ENCODE measurements at regions not wholly inside any gene's neighbourhood (a gene's known extent, or its start where the extent isn't known, plus 50 kb on each side); places are given as distances from the start of the nearest gene placed in this dataset.
"Not testable (repeated sequence)": the region's sequence is repeated elsewhere in the genome, so short reads cannot be mapped to it uniquely, and the experiment has no call there.

- no peak for DNase-seq
Measured at GRCh38 chr7:92968502-92968901, 132.1 kb upstream of the CDK6 start.

DNA sequence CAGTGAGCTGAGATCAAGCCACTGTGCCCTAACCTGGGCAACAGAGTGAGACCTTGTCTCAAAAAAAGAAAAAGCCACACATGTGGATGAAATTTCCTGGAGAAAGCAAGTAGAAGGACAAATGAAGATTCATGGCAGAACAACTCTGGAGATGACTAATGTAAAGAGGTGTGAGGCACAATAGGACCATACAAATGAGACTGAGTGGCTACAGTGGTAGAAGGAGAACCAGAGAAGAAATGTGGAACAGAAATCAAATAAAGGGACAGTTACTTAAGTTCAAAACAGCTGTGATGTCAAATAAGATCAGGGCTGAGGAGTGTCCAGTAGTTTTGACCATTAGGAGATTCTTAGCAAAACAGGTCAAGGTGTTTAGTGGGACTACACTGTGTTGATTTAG, 130.9 kb upstream of the CDK6 start:
- DNase-seq, result no peak

GRCh38 chr7:92964141-92964540, 127.8 kb upstream of the CDK6 start:
- DNase-seq, result no peak

DNA sequence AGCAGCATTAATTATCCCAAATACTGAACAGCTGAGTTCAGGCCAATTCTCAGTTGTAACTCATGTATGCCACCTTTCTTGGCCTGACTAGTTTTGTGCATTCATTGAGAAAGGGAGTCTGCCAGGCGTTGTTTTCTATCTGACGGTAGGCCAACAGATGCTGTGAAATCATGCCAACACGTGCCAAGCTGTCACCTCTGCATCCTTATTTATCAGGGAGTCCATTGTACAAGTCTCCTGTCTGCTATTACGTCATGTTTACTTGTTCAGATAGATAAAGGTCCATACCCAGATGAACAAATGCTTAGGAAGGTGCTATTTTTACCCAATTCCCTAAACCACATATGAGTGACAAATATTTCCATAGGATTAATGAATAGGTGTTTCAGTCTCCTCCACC, 127.2 kb upstream of the CDK6 start:
- DNase-seq, result no peak

- DNase-seq, result no peak
Measured at GRCh38 chr7:92961961-92962360, 125.6 kb upstream of the CDK6 start.

- no peak for DNase-seq
Measured at GRCh38 chr7:92956575-92956974, 120.2 kb upstream of the CDK6 start.

- no peak for DNase-seq
Measured at GRCh38 chr7:92955081-92955480, 118.7 kb upstream of the CDK6 start.

- no peak for DNase-seq
Measured at GRCh38 chr7:92953657-92954056, 117.3 kb upstream of the CDK6 start.

DNA sequence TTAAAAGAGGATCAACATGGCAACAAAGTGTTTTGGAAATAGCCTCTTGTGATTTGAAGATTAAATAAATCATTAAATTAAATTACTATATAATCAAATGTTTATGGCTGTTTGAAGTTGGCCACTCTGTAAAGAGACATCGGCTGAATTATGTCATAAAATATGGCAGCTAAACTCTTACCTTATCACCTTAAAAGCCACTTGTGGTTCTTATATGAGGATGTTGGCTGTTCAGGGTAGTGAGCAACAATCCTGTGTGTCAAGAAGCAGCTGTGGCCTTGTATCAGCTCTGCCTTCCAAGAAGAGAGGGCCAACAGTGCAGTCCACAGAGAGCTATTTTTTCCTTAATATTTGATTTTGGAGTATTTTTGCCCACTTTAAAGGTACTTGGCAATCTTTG, 113.4 kb upstream of the CDK6 start:
- DNase-seq, result no peak

GRCh38 chr7:92945840-92946239, 109.5 kb upstream of the CDK6 start:
- no peak for DNase-seq

- no peak for DNase-seq
Measured at GRCh38 chr7:92944633-92945032, 108.3 kb upstream of the CDK6 start.

DNA sequence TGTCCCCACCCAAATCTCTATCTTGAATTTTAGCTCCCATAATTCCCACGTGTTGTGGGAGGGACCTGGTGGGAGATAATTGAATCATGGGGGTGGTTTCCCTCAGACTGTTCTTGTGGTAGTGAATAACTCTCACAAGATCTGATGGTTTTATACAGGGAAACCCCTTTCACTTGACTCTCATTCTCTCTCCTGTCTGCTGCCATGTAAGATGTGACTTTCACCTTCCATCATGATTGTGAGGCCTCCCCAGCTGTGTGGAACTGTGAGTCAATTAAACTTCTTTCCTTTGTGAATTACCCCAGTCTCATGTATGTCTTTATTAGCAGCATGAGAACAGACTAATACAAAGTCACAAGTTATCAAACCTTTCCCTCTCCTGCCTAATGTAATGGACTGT, 106.3 kb upstream of the CDK6 start:
- not testable (repeated sequence) for DNase-seq

DNA sequence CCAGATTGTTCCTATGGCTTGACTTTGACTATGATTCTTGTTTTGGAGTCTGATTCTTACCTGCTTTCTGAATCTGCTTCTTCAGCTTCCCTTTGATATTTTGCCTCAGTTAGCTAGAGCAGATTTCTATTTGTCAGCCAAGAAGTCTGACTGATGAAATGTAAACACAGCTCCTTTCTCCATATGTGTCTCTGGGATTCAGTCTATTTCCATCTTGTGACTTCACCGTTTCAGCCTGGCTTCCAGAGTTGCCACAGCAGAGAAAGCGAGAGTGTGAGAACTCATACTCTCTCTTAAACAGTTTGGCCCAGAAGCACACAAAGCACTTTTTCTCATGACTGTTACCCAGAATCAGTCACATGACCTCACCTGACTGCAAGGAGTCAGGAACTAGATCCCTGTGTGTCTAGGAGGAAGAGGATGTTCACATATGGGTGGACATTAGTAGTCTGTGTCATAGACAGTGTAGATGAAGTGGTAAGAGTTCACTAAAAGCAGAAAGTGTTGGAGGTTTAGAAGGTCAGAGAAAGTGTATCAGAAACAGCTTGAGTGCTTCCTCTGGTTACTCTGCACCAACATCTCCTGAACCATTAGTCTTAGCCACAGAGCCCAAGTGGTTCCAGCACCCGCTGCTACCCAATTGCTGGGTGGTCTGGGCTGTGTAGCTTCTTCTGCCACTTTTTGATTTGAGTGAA, 103.4 kb upstream of the CDK6 start:
- DNase-seq, result no peak

DNA sequence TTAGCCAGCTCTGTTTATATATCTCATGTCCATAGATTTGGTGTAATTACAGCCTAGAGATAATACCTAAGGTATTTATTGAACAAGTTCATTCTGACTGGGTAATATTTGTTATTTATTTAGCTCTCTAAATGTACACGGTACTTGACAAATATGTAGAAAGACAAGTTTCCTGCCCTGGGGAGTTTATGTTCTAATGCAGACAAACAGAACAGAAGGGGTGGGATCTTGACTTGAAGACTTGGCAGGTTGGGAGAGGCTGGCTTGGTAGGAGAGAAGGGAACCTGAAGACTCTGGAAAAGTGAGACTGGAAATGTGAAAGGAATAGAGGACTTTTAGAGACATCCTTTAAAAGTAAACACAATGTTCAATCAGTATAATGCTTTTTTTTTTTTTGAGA, 97.7 kb upstream of the CDK6 start:
- no peak for DNase-seq

- no peak for DNase-seq
Measured at GRCh38 chr7:92932450-92932849, 96.1 kb upstream of the CDK6 start.

DNA sequence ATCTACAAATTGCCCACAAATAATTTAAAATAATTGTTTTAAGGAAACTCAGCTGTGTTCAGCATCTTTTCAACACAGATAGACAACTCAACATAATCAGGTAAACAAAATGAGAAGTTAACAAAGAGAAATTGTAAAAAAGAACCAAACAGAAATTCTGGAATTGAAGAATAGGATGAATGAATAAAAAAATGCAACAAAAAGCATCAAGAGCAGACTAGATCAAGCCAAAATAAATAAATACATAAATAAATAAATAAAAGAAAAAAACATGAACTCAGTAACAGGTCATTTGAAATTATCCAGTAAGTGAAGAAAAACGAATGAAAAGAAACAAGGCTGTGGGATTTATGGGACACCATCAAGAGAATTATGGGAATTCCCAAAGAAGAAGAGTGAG, 94.0 kb upstream of the CDK6 start:
- no peak for DNase-seq

DNA sequence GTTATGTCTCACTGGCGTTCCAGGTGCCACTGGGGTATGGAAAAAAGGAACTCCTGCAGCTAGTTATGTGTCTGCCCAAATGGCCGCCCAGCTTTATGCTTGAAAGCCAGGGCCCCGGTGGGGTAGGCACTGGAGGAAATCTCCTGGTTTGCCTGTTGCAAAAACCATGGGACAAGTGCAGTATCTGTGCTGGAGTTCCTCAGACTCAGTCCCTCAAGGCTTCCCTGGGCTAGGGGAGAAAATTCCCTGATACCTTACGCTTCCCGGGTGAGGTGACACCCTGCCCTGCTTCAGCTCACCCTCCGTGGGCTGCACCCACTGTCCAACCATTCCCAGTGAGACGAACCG, 90.3 kb upstream of the CDK6 start:
- no peak for DNase-seq

DNA sequence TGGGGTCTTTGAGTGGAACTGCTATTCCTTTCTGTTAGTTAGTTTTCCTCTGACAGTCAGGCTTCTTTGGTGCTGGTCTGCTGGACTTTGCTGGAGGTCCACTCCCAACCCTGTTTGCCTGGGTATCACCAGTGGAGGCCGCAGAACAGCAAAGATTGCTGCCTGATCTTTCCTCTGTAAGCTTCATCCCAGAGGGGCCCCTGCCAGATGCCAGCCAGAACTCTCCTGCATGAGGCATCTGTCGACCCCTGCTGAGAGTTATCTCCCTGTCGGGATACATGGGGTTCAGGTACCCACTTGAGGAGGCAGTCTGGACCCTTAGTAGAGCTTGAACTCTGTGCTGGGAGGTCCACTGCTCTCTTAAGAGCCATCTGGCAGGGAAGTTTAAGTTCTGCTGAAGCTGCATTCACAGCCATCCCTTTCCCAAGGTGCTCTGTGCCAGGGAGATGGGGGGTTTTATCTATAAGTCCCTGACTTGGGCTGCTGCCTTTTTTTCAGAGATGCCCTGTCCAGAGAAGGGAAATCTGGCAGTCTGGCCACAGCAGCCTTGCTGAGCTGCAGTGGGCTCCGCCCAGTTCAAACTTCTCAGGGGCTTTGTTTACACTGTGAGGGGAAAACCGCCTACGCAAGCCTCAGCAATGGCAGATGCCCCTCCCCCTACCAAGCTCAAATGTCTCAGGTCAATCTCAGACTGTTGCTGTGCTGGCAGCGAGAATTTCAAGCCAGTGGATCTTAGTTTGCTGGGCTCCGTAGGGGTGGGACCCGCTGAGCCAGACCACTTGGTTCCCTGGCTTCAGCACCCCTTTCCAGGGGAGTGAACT, 89.7 kb upstream of the CDK6 start:
- DNase-seq, result no peak

DNA sequence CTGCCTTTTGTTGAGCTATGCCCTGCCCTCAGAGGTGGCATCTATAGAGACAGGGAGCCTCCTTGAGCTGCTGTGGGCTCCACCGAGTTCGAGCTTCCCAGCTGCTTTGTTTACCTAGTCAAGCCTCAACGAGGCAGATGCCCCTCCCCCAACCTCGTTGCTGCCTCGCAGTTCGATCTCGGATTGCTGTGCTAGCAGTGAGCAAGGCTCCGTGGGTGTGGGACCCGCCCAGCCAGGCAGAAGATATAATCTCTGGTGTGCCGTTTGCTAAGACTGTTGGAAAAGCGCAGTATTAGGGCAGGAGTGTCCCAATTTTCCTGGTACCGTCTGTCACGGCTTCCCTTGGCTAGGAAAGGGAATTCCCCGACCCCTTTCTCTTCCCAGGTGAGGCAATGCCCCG, 88.4 kb upstream of the CDK6 start:
- DNase-seq, result no peak

- DNase-seq, result no peak
Measured at GRCh38 chr7:92917230-92917629, 80.9 kb upstream of the CDK6 start.

GRCh38 chr7:92916770-92917224, 80.4 kb upstream of the CDK6 start:
- no peak for DNase-seq

DNA sequence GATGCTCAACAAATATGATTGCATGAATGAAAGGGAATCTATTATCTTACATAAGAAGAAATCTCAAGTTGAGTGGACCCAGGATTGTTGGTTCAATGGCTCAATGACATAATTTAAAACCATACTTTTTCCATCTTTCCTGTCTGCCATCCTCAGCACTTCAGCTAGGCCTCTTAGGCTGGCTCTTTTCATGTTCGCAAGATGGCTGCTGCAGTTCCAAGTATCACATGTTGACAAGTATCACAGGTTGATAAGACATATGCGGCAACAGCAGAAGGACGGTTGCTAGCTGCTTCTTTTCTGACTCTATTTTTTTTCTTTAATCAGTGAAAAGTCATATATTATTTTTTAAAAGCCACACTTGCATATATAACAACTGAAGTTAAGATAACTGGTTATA, 79.0 kb upstream of the CDK6 start:
- no peak for DNase-seq

GRCh38 chr7:92914645-92915044, 78.3 kb upstream of the CDK6 start:
- DNase-seq, result no peak

- DNase-seq, result no peak
Measured at GRCh38 chr7:92913849-92914248, 77.5 kb upstream of the CDK6 start.

DNA sequence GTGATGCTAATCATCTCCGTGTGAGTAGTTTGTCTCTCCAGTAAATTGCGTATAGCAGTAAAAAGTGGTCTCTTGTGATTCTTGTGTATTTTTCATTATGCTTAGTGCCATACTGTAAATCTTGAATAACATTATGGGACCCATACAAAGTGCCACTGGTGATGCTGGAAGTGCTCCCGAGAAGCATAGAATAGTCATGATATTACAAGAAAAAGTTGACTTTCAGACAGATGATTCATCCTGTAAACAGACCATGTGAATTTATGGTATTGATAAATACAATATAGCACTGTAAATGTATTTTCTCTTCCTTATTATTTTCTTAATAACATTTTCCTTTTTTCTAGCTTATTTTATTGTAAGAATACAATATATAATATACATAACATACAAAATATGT, 74.6 kb upstream of the CDK6 start:
- no peak for DNase-seq

All from activated CD4-positive, CD25-positive, alpha-beta regulatory T cell (primary cell).